Activated CD4-positive, alpha-beta T cell treated with anti-CD3 and anti-CD28 coated beads, Interleukin-10, Interleukin-2, amounts not matched to agents 100 ng/mL and 50 ng/mL, durations not matched to agents 16 hours and 8 hours (primary cell): ENCODE measurements at regions not wholly inside any gene's neighbourhood (a gene's known extent, or its start where the extent isn't known, plus 50 kb on each side); places are given as distances from the start of the nearest gene placed in this dataset.
"Not testable (repeated sequence)": the region's sequence is repeated elsewhere in the genome, so short reads cannot be mapped to it uniquely, and the experiment has no call there.

ENCODE experiments used
- DNase-seq: peaks from one replicate; pipeline ENCODE4 v3.0.0-alpha.2; 2020

DNA sequence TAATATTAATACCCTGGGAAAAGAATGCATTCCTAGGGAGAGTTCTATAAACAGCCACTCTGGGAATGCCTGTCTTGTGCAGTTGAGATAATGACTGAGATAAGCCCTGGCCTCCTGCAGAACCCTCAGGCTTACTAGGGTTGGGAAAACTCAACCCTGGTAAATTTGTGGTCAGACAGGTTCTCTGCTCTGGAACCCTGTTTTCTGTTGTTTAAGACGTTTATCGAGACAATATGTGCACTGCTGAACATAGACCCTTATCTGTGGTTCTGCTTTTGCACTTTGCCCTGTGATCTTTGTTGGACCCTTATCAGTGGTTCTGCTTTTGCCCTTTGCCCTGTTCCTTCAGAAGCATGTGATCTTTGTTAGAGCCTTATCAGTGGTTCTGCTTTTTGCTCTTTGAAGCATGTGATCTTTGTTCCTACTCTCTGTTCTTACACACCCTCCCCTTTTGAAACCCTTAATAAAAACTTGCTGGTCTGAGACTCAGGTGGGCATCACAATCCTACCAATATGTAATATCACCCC lies 2754.0 kb downstream of the PCDH9 start:
- not testable (repeated sequence) for DNase-seq

DNA sequence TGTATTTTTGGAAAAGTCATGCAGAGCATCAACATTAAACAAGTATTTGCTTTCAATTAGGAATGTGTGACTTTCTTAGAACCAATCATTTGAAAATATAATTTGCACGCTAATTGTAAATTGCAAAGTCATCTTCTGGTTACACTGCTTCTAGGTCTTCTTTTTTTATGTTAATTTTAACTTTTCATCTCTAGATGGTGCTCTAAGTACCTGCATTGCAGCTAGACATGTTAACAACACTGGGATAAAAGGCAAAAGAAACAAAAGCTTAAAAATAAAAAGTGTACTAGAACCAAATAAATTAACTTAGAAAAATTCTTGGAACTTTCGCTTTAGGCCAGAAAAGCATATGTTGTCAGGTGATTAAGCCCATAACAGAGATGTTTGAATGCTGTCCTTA lies 2758.2 kb downstream of the PCDH9 start:
- DNase-seq = no peak

DNA sequence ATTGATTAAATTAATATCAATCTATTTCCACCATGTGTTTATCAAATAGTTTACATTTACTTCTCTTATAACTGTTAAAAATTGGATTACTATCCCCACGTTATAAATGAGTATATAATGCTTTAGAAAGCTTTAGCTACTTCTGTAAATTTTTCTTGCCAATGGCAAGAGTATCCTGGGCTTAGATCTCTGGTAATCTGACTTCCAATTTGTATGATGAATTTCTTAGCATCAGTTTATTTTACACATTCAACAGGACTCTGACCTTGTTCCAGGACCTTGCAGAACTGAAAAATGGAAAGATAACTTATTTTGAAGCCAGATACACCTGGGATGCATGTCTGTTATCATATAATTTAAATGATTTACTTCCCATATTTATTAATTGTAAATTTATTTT lies 2759.4 kb downstream of the PCDH9 start:
- no peak for DNase-seq

DNA sequence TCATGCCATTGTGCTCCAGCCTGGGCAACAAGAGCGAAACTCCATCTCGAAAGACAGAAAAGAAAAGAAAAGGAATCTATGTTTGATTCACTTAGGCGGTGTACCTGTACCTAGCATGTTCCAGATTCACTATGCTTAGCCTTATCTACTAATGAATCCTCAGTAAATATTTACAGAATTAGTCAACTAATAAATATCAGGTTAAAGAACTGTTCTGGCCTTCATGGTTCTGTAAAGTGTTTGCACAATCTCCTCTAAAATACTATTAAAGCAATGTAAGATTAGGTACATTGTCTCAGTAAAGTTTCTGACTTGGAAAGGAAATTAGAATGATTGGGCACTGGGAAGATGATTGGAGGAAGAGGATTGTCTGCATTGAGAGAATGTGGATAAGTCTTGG lies 2770.4 kb downstream of the PCDH9 start:
- DNase-seq = no peak

DNA sequence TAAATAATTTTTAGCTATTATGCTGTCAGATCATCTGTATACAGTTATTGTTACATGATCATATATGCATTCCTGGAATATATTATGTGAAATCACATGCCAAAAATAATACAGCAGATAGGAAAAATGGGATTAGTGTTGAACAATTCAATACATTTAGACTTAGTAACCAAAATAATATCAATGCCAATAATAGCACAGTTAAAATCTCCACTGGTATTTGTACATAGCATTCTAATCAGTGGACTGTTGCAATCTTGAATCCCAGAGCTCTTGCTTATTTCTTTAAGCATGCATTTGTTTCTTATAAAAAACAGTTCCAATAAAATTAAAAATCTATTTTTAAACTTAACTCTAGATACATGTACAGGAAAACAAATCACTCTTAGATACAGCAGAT lies 2772.2 kb downstream of the PCDH9 start:
- no peak for DNase-seq

DNA sequence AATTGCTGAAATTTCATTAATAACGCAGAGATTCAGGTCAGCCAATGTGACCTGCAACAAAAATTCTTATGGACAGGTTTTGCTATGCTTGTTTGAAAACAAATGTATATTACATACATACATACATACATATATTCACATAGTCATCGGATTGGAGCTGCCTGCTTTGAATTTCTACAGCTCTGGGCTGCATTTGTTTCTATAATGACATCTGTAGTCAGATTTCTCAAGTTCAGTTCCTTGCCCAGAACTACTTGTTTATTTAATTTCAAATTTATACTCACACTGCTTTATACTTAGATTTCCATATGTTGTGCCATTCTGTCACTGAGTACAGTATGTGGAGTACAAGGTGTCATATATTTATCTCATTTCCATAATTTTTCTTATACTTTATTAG lies 2775.0 kb downstream of the PCDH9 start:
- DNase-seq = no peak

DNA sequence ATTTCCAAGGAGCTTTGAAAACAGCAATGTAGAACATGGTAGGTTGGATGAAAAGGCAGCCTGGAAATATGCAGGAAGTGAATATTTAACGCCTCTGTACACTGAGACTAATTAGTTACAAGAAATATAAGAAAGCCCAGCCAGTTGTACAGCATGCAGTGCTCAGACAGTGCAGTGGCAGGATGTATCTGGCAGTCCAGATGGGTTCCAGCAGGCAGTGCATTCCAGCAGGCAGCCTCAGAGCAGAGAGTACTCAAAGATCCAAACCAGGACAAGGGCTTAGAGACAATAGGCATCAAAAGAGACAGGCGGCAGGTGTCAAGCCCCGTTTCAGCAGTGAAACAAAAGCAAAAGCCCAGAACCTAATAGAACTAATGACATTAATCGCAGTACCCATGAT lies 2776.3 kb downstream of the PCDH9 start:
- DNase-seq = no peak

DNA sequence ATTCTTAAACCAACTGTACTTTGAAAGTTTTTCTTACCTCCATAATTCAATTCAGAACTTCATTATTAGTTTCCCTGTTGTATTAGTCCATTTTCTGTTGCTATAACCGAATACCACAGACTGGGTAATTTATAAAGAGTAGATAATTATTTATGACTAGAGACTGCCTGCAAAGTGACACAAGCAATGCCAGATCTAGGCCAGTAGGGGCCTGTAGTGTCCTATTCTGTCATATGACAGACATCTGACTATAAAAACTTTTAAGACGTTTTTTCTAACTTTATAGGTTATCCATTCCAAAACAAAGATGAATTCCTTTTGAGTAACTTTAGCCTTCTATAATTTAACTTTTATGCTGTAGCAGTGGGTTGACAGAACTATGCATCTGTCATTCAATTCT lies 2783.8 kb downstream of the PCDH9 start:
- DNase-seq = no peak

DNA sequence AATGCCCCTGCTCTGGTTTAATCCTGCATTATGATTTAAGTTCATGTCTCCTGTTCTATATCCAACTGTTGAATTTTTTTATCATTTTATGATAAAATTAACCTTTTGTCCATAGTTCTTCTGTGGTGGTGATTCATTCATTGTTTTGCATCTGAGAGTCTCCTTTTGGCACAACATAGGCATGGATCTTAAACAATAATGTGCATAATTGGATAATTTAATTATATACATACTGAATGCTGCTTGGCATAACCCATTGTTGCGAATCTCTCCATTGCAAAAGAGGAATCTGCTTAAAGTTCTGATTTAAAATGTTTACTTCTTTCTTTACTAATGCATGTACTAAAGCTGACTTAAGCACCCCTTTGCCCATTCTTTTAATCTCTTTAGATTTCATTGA lies 2788.4 kb downstream of the PCDH9 start:
- DNase-seq = no peak

DNA sequence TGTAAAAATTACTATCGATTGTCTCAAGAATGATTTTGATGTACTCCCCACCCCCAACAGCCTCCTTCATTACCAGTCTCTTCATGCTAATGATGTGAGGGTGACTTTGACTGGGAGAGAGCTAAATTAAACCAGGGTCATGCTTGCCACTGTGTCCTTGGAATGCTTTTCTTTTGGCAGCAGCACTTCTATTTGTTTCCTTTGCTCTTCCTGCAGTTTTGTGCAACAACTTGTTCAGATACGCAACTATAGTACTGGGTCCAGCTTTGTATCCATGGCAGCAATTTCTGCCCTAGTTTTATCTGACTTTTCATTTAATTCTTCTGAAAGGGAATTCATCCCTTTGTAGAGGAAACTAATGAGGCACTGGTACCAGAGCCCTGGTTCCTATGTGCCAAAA lies 2792.1 kb downstream of the PCDH9 start:
- DNase-seq = no peak

DNA sequence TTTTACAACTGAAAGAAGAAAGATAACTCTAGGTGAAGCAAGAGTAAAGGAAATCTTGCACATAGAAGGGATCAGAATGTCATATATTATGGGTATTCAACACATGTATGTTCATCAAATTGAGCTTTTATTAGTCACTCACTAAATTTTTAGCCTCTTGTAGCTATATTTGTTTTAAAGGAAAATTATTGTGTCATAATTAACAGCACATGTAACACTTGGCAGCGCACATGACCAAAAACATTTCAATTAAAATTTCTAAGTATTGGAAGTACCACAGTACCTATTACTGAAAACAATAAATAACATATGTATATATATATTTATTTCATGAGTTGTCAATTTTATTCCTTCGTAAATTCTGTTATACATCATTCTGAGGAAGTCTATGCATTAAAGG lies 2800.4 kb downstream of the PCDH9 start:
- DNase-seq = no peak

DNA sequence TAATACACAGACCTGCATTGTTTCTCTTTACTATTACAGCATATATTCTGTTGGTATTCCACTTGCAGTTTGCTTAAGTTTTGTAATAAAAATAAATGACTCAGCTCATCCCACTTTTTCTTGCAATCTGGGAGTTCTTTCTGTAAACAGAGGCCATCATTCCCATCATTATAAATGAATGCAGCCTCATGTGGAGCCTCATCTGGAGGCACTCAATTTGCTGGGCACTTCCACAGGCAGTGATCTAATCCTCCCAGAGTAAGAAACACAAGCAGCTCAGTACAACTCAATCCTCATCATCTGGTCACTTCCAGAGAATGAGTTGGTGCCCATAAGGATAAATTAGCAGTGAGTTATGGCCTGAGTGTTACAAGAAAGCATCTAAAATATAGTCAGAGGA lies 2801.9 kb downstream of the PCDH9 start:
- DNase-seq = no peak

DNA sequence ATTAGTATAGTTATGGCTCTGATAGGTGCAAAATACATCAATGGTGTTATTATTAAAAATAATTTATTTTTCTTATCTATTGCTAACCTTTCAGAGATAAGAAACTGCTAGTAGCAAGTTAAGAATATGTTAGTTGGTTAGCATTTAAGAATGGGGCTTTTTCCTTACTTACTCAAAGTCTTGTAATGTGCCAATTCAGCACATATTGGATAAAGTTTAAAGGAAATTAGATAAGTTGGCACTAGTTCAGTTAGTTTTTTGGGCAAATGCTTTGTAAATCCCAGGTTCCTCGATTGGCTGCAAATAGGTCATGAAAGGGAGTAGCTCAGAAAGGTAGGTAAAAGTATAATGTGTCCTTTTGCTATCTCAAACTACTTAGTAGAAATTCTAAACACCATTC lies 2806.7 kb downstream of the PCDH9 start:
- DNase-seq = no peak

DNA sequence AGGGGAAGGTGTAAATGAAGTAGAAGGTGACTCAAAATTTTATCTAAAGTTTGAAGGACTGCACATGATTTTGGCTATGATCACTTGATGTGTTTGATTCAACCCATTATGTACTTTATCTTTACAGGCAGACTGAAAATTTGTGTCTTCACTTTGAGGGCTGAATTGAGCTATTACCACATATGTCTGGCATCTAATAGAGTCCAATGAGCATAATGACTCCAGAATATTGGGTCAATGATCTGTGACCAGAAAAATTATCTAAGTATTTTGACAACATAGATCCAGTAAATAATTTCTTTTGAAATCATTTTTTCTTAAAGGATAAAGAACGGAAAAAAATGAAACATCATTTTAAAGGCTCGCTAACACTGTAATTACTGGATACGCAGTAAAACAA lies 2810.0 kb downstream of the PCDH9 start:
- DNase-seq = no peak

DNA sequence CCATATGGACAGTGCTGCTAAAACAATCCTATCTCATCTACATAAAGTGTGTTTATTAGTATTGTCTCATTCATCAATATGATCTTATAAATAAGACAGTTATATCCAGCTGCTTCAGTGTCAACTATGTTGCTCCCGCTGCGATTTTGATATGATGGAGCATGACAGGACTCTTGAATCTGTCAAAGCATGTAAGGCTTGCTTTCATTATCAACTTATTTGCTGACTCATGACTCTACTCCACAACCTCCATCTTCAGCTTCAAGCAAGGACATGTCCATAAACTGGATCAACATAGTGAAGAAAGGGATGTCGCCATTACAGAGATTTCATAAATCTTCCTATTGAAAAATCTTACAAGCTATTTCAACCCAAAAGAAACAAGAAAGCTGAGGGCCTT lies 2812.6 kb downstream of the PCDH9 start:
- no peak for DNase-seq

DNA sequence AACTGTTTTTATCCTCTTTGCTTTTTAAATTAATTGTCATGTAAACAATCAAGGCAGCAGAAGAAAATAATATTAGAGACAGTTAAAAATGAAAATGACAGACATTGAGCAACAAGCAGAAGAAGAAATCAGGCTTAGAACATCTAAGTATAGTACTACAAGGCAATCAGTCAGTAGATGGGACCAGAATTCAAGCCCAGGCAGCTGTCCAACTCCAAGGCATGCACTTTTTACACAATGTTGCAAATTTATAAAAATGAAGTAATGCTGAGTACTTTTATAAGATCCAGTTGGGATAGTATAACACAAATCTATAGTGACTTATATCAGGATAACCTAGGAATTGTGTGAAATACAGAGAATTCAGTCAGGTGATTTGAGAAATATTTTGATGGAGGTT lies 2815.8 kb downstream of the PCDH9 start:
- no peak for DNase-seq

DNA sequence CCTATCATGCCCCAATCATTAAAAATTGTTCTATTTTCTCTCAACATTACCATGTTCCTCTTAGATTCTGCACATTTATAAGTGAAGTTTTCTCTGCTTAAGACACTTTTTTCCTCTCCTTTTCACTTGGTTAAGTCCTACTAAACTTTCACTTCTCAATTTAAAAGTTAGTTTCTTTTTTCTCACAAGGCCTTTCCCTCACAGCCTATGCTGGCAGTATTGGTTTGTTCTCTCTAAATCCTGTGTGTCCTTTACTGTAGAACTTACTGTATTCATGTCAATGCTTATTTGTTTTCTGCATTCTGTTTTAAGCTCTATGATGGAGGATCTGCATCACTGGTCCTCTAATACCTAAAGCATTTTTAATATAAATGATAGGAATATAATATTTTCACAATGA lies 2816.6 kb downstream of the PCDH9 start:
- no peak for DNase-seq

DNA sequence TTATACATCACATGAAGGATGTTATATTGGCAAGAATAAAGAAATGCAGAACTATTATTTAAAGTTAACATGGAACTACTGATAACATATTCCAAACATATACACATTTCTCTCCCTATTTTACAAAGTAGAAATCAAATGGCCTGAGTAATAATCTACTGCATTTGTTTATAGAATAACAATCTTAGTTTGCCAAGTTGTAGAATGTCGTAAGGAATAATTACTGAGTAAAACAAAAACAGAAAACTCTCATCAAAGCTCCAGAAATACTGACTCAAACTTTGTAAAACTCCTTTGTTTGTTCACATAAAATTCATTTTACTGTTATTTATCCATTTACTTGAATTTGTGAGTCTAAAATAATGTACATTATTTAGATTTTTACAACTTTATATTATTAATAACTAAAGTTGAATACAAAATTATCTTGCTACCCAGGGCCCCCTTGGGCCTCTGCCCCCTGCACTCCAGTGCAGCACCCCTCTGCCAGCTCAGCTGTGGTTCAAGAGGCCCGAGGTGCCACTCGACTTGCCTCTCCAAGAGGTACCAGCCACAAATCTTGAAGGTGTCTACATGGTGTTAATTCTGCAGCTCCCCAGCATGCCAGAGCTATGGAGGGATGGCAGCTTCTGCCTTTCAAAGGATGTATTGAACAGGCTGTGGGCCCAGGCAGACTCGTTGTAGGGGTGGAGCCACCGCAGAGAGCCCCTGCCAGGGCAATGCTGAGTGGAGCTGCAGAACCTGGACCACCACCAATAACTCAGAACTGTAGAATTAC lies 2819.7 kb downstream of the PCDH9 start:
- no peak for DNase-seq

DNA sequence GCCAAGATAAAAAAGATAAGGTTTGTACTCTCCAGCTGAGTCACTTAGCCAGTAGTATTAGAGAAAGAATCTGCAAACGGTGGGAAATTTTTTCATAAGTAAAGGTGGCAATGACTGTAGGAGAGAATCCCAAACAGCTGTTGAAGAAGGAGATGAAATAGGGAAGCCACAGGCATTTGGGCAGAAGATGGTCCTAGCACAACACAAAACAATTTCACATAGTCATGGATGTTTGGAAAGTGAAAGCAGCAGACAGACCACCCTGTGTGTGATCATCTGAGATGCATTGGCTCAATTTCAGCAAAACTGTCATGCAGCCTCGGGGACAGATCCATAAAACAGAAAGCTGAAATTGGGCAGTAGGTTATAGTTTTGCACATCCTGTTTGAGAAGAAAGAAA lies 2832.4 kb downstream of the PCDH9 start:
- no peak for DNase-seq

DNA sequence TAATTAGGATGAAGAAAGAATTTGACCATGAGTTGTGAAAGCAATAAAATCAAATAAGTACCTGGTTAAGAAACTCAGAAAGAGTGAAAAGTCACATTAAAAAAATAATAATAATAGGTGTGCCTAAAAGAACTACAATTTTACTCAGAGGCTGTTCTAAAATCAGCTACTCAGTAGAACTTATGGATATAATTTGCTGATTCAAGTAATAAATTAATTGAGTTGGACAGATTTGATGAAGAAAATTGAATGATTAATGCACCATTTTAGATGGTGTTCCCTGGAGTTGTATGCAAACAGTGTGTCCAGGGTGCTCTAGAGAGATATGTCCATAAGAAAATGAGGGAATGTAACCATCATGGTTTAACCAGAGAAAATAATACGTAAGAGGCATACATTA lies 2852.5 kb downstream of the PCDH9 start:
- no peak for DNase-seq

DNA sequence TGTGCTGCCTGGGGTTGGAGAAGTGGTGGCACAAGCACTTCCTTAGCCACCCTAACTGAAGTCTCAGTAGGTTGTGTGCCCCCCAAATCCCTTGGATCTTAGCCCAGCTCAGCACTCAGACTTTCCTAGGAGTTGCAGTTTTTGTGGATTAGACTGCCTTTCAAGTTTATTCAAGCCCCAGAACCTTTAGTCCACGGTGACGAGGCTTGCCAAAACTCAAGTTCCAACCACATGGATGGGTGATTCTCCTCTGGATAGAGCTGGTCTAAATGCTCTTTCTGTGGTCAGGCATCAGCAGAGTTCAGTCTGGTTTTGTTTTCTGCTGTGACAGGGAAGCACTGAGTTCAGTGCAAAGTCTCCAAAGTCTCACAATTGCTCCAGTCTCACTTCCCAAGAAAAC lies 2858.7 kb downstream of the PCDH9 start:
- DNase-seq = no peak

DNA sequence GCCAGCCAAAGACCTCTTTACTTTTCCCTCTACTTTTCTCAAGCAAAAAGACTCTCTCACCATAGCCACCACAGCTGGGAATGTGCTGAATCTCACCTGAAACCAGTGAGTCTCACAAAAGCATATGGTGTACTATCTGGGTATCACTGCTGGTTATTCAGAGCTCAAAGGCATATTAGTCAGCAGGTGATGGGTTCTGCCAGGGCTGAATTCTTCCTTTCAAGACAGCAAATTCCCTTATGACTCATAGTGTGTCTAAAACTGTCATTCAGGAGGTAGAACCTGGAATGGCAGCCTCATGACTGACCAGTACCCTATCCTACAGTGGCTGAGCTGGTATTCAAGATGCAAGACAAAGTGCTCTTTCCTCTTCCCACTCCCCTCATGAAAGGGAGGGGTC lies 2859.1 kb downstream of the PCDH9 start:
- DNase-seq = no peak

DNA sequence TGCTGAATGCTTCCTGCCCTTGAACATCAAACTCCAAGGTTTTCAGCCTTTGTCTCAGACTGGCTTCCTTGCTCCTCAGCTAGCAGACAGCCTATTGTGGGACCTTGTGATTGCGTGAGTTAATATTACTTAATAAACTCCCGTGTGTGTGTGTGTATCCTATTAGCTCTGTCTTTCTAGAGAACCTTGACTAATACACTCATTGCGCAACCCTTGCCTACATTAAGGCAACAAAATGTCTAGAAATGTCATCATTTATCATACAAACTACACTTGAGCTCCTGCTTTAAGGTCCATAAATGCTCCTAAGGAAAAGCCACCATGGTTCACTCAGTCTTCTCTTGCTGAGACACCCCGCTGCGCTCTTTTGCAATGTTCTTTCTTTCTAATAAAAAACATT lies 2861.0 kb downstream of the PCDH9 start:
- DNase-seq = no peak

DNA sequence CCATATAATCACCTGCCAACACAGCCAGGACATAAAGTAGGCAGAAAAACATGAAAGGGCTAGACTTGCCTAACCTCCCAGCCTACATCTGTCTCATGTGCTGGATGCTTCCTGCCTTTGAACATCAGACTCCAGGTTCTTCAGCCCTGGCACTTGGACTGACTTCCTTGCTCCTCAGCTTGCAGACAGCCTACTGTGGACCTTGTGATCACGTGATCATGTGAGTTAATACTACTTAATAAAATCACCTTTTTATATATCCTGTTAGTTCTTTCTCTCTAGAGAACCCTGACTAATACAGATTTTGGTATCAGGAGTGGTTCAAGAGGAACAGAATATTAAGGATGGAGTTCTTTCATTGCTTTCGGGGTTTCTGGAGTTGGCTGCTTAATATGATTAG lies 2867.6 kb downstream of the PCDH9 start:
- no peak for DNase-seq

DNA sequence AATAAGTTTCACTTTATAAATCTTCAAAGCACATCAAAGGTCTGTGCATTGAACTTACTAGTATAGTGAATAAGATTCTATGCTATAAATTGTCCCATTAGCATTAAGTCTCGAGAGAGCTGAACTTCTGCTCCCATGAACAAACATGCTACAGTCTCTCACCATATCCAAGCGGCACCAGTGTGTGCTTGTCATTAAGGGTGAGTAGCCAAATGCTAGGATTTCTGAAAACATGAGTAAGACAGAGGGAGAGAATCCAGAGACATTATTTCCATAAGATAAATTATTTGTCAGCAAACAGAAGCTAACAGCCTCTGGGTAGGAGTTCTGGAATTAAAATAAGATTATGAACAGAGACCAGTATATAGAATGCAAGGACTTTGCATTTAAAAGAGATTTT lies 2882.5 kb downstream of the PCDH9 start:
- no peak for DNase-seq
